Stomach (tissue), 8 donors: ENCODE measurements at regions not wholly inside any gene's neighbourhood (a gene's known extent, or its start where the extent isn't known, plus 50 kb on each side); places are given as distances from the start of the nearest gene placed in this dataset.
A peak's percentile ranks its signal among the peaks of the same experiment; 100 is the strongest.

Source experiments
- DNase-seq, 2 donors: peaks; one replicate each; pipeline versions ENCODE4 v3.0.0 to v3.0.0-alpha.2; 2013 to 2019
- H3K27ac ChIP-seq, 5 donors: fragments of 200-600 bp in 4 of 5; sonication (generic) in 4 of 5; one replicate each; pipeline ENCODE4 v1.5.1; 2013 to 2019; ENCODE audit warnings: mild to moderate bottlenecking in 1 of 5, moderate library complexity in 1 of 5
- H3K27me3 ChIP-seq, 3 donors: fragments of 200-600 bp; sonication (generic); one replicate each; pipeline ENCODE4 v1.5.1; 2017 to 2019; ENCODE audit warnings: mixed run types in 1 of 3
- H3K36me3 ChIP-seq, 4 donors: fragments of 200-600 bp; sonication (generic); 1 replicate in 3 of 4; 2 replicates in 1 of 4; pipeline ENCODE4 v1.5.1; 2016 to 2019
- H3K4me1 ChIP-seq, 4 donors: fragments of 200-600 bp; sonication (generic); one replicate each; pipeline ENCODE4 v1.5.1; 2016 to 2019
- H3K4me3 ChIP-seq, 4 donors: fragments of 200-600 bp; sonication (generic) in 3 of 4; one replicate each; pipeline ENCODE4 v1.5.1; 2016 to 2019; ENCODE audit warnings: mild to moderate bottlenecking in 1 of 4
- H3K9me3 ChIP-seq, 4 donors: fragments of 200-600 bp; sonication (generic); one replicate each; pipeline ENCODE4 v1.5.1; 2016 to 2019
- CTCF ChIP-seq, 7 experiments: fragments of 450-650 bp in 4 of 7; fragments of 200-600 bp in 3 of 7; sonication (generic) in 3 of 7; IDR thresholded peaks; one replicate each; pipeline ENCODE4 v1.5.1; 2016 to 2019; ENCODE audit warnings: antibody characterized with exemption in 7 of 7, control low read depth in 2 of 7, mild to moderate bottlenecking in 1 of 7
- EP300 ChIP-seq: sonication (generic); formaldehyde crosslinking; IDR thresholded peaks from one replicate; pipeline ENCODE4 v1.6.1; 2017; ENCODE audit warnings: antibody characterized with exemption
- POLR2A ChIP-seq, 4 donors: fragments of 450-650 bp; IDR thresholded peaks; one replicate each; pipeline ENCODE4 v1.6.1; 2016; ENCODE audit warnings: antibody characterized with exemption in 4 of 4, control low read depth in 2 of 4, mild to moderate bottlenecking in 1 of 4, moderate library complexity in 1 of 4
- POLR2AphosphoS5 ChIP-seq, 3 donors: sonication (generic); formaldehyde crosslinking; IDR thresholded peaks; one replicate each; pipeline ENCODE4 v1.6.1; 2016; ENCODE audit warnings: antibody characterized with exemption in 3 of 3
- WGBS, 5 donors: extraction: QIAGEN DNeasy Blood & Tissue Kit in 3 of 5; methylation state at CpG; one replicate each; pipeline versions ENCODE4 v1.1.5 to v1.1.7; 2013 to 2018; 5-methylcytosine and 5-hydroxymethylcytosine counted together
- intact Hi-C: fragments of 100-400 bp; cut with DNase I; formaldehyde crosslinking; loops from one replicate; pipeline ENCODE4 v1.15.1; 2023; ENCODE audit warnings: low total_unique reads
- donor health status: healthy with polysubstance abuse.
- donor health status: Bipolar disorder and iron deficiency.
- donor health status: healthy.

- Histone ChIP-seq H3K36me3 (no peaks in the 10 kb centered on the region), H3K27me3 (no peaks in the 10 kb centered on the region), H3K27ac (no peak overlapping the region), H3K9me3 (no peaks in the 10 kb centered on the region), H3K4me1 (no peaks in the 10 kb centered on the region), H3K4me3 (no peak overlapping the region)
- intact Hi-C loops: no loop called here
- no peak for TF ChIP-seq EP300
- TF ChIP-seq CTCF (IDR thresholded peaks at IDR 0.05): no peak
- no peak for TF ChIP-seq POLR2AphosphoS5 (IDR thresholded peaks at IDR 0.05)
- TF ChIP-seq POLR2A (IDR thresholded peaks at IDR 0.05): no peak
- DNase-seq: no peak
These were observed 678.8 kb upstream of the MARCKS start for GRCh38 chr6:113178349-113178748.

- Histone ChIP-seq H3K9me3 (no peaks in the 10 kb centered on the region), H3K36me3 (no peaks in the 10 kb centered on the region), H3K27ac (no peak overlapping the region), H3K4me1 (no peaks in the 10 kb centered on the region), H3K27me3 (no peaks in the 10 kb centered on the region), H3K4me3 (no peak overlapping the region)
- TF ChIP-seq POLR2A (IDR thresholded peaks at IDR 0.05): no peak
- no peak for TF ChIP-seq EP300
- no peak for TF ChIP-seq POLR2AphosphoS5 (IDR thresholded peaks at IDR 0.05)
- no peak for TF ChIP-seq CTCF (IDR thresholded peaks at IDR 0.05)
- intact Hi-C loops: no loop called here
- 89 to 92% (median 92%) methylated on average over 3 of the region's 3 CpGs for WGBS, 5 donors
- no peak for DNase-seq
These were observed 676.0 kb upstream of the MARCKS start for GRCh38 chr6:113181164-113181563.

- Histone ChIP-seq H3K36me3 (no peaks in the 10 kb centered on the region), H3K4me3 (no peak overlapping the region), H3K27me3 (no peaks in the 10 kb centered on the region), H3K9me3 (no peaks in the 10 kb centered on the region), H3K4me1 (no peaks in the 10 kb centered on the region), H3K27ac (no peak overlapping the region)
- intact Hi-C loops: no loop called here
- TF ChIP-seq EP300 (no peak), CTCF (IDR thresholded peaks at IDR 0.05) (no peak), POLR2AphosphoS5 (IDR thresholded peaks at IDR 0.05) (no peak), POLR2A (IDR thresholded peaks at IDR 0.05) (no peak)
- DNase-seq: peak in 1 of 2 donors; percentile 29
- WGBS, 5 donors: 65 to 76% (median 72%) methylated on average over 3 of the region's 3 CpGs
These were observed 674.6 kb upstream of the MARCKS start for GRCh38 chr6:113182370-113183141.

- DNase-seq: no peak
- no peaks in the 10 kb centered on the region for H3K27me3 ChIP-seq
- WGBS, 5 donors: 77 to 91% (median 82%) methylated on average over 3 of the region's 3 CpGs
- no peak for TF ChIP-seq EP300
- TF ChIP-seq POLR2A (IDR thresholded peaks at IDR 0.05): no peak
- TF ChIP-seq CTCF (IDR thresholded peaks at IDR 0.05): no peak
- no peak for TF ChIP-seq POLR2AphosphoS5 (IDR thresholded peaks at IDR 0.05)
- peaks cover 0 to 4% (median 0%) of the 10 kb centered on the region in 4 donors for H3K4me1 ChIP-seq
- no peak overlapping the region for H3K4me3 ChIP-seq
- no peaks in the 10 kb centered on the region for H3K9me3 ChIP-seq
- H3K27ac ChIP-seq: peak overlapping the region in 1 of 5 donors; percentile 11
- intact Hi-C loops: no loop called here
- H3K36me3 ChIP-seq: no peaks in the 10 kb centered on the region
These were observed 672.9 kb upstream of the MARCKS start for GRCh38 chr6:113184291-113184690.
